ENCODE measurements at regions not wholly inside any gene's neighbourhood (a gene's known extent, or its start where the extent isn't known, plus 50 kb on each side); places are given as distances from the start of the nearest gene placed in this dataset.
"Not testable (repeated sequence)": the region's sequence is repeated elsewhere in the genome, so short reads cannot be mapped to it uniquely, and the experiment has no call there.

- intact Hi-C loops (cut with DNase I): no loop called here
- Histone ChIP-seq H3K36me3 (replicated peaks in 1 of 2) (no peaks in the 10 kb centered on the region), H3K4me1 (replicated peaks in 1 of 2) (no peaks in the 10 kb centered on the region), H3K4me3 (no peak overlapping the region), H3K27me3 (no peaks in the 10 kb centered on the region), H3K9me3 (replicated peaks in 1 of 3) (no peaks in the 10 kb centered on the region), H3K27ac (no peak overlapping the region)
- WGBS, 4 donors: 63 to 70% (median 70%) methylated on average over 3 to 14 of the region's 14 CpGs; no CpG with 5 or more reads in 1 of the 4 donors
- no peak for TF ChIP-seq POLR2A (IDR thresholded peaks at IDR 0.05)
- TF ChIP-seq, protein P1, sequence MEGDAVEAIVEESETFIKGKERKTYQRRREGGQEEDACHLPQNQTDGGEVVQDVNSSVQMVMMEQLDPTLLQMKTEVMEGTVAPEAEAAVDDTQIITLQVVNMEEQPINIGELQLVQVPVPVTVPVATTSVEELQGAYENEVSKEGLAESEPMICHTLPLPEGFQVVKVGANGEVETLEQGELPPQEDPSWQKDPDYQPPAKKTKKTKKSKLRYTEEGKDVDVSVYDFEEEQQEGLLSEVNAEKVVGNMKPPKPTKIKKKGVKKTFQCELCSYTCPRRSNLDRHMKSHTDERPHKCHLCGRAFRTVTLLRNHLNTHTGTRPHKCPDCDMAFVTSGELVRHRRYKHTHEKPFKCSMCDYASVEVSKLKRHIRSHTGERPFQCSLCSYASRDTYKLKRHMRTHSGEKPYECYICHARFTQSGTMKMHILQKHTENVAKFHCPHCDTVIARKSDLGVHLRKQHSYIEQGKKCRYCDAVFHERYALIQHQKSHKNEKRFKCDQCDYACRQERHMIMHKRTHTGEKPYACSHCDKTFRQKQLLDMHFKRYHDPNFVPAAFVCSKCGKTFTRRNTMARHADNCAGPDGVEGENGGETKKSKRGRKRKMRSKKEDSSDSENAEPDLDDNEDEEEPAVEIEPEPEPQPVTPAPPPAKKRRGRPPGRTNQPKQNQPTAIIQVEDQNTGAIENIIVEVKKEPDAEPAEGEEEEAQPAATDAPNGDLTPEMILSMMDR (IDR thresholded peaks at IDR 0.05): no peak
- DNase-seq: no peak
These were observed 382.9 kb downstream of the TMEM121 start for GRCh38 chr14:105909046-105909827.

GRCh38 chr14:105909828-105910120, 383.4 kb downstream of the TMEM121 start:
- H3K27me3 ChIP-seq; DNase-seq; H3K27ac ChIP-seq; H3K4me1 ChIP-seq (replicated peaks in 1 of 2); H3K36me3 ChIP-seq (replicated peaks in 1 of 2); intact Hi-C loops (cut with DNase I); H3K4me3 ChIP-seq; H3K9me3 ChIP-seq (replicated peaks in 1 of 3): not testable (repeated sequence)
- 68 to 70% methylated on average over 14 of the region's 14 CpGs; no CpG with 5 or more reads in 2 of the 4 donors for WGBS, 4 donors

- TF ChIP-seq, protein P1 (IDR thresholded peaks at IDR 0.05): no peak
- TF ChIP-seq POLR2A (IDR thresholded peaks at IDR 0.05): no peak
- no peak for DNase-seq
- Histone ChIP-seq H3K27ac (no peak overlapping the region), H3K36me3 (replicated peaks in 1 of 2) (no peaks in the 10 kb centered on the region), H3K27me3 (no peaks in the 10 kb centered on the region), H3K9me3 (replicated peaks in 1 of 3) (no peaks in the 10 kb centered on the region), H3K4me3 (no peak overlapping the region), H3K4me1 (replicated peaks in 1 of 2) (no peaks in the 10 kb centered on the region)
- intact Hi-C loops (cut with DNase I): no loop called here
- 51 to 60% (median 55%) methylated on average over 1 to 6 of the region's 6 CpGs; no CpG with 5 or more reads in 1 of the 4 donors for WGBS, 4 donors
These were observed 384.0 kb downstream of the TMEM121 start for GRCh38 chr14:105910426-105910825.

DNA sequence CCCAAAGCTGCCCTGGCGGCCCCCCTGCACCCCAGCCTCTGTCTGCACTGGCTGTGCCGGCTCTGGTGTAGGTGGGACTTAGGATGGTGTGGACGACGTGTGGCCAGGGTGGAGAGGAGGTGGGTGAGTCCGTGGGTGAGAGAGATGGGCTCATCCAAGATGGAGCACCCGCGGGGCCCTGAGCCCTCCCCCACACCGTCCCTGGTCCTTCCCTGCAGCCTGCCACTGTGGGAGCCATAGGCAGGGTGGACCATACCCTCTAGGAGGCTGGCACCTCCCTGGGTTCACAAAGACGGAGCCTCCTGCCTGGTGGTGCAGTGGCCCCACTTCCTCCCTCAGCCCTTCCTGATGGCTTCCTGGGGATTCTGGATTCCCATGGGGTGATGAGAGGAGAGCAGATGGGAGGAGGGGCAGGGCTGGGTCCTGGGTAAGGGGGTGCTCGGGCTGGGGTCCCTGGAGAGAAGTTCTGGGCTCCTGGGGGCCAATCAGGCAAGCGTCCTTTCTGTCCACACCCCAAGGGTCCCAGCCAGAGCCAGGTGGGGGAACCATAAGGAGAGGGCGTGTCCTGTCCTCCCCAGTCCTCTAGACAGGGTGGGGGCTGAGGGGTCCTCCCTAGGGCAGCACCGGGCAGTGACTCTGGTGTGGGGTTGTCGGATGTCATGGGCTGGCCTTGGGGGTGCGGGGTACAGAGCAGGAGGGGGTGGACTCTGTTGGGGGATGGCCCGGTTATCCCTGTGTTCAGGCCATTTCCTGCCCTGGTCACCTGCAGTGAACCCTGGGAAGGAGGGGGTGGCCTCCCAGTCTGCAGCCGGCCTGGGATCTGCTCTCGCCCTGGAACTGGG, 384.8 kb downstream of the TMEM121 start:
- Histone ChIP-seq H3K27me3 (no peaks in the 10 kb centered on the region), H3K27ac (no peak overlapping the region), H3K4me3 (no peak overlapping the region), H3K9me3 (replicated peaks in 1 of 3) (no peaks in the 10 kb centered on the region), H3K4me1 (replicated peaks in 1 of 2) (no peaks in the 10 kb centered on the region), H3K36me3 (replicated peaks in 1 of 2) (no peaks in the 10 kb centered on the region)
- intact Hi-C loops (cut with DNase I): no loop called here
- no peak for DNase-seq
- TF ChIP-seq, protein P1 (IDR thresholded peaks at IDR 0.05): no peak
- TF ChIP-seq POLR2A (IDR thresholded peaks at IDR 0.05): no peak
- 47 to 77% (median 67%) methylated on average over 3 to 18 of the region's 18 CpGs for WGBS, 4 donors

GRCh38 chr14:105911848-105912292, 385.5 kb downstream of the TMEM121 start:
- H3K27me3 ChIP-seq; H3K4me3 ChIP-seq; H3K27ac ChIP-seq; H3K9me3 ChIP-seq (replicated peaks in 1 of 3); intact Hi-C loops (cut with DNase I); H3K36me3 ChIP-seq (replicated peaks in 1 of 2); H3K4me1 ChIP-seq (replicated peaks in 1 of 2); DNase-seq: not testable (repeated sequence)
- WGBS, 4 donors: 67 to 87% (median 78%) methylated on average over 8 of the region's 8 CpGs; no CpG with 5 or more reads in 1 of the 4 donors
